ENCODE measurements at regions not wholly inside any gene's neighbourhood (a gene's known extent, or its start where the extent isn't known, plus 50 kb on each side); places are given as distances from the start of the nearest gene placed in this dataset.
"Not testable (repeated sequence)": the region's sequence is repeated elsewhere in the genome, so short reads cannot be mapped to it uniquely, and the experiment has no call there.

DNA sequence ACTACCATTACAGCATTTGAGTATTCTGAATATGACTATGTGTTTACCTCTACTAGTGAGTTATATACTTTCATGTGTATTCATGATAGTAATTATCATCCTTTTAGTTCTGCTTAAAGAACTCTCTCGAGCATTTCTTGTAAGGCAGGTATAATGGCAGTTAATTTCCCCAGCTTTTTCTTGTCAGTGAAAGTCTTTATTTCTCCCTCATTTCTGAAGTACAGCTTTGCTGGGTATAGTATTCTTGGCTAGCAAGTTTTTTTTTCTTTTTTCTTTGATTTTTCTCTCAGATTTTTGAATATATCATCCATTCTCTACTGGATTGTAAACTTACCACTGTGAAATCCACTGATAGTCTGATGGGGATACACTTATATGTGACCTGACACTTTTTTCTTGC lies 165.9 kb upstream of the ARHGAP5 start:
- no peak for DNase-seq (ENCODE audit: low read depth in 2 of 3, low spot score in 2 of 3)

DNA sequence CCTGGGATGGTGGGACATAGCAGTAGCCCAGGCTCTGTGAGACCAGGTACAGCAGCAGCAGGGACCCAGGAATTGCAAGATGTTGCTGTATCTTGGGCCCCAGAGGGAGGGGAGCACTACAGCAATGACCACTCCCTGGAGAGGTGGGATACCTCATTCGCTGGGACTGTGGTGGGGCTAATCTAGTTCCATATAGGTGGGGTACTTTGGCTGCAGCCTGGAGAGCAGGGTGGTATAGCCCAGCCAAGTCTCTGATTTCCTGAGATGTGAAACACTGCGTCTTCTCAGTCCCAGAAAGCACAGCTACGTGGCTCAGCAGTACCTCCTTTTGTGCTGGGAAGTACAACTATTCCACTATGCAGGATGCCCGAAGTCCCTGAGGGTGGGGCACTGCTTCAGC lies 163.7 kb upstream of the ARHGAP5 start:
- DNase-seq (ENCODE audit: low read depth in 2 of 3, low spot score in 2 of 3): no peak

DNA sequence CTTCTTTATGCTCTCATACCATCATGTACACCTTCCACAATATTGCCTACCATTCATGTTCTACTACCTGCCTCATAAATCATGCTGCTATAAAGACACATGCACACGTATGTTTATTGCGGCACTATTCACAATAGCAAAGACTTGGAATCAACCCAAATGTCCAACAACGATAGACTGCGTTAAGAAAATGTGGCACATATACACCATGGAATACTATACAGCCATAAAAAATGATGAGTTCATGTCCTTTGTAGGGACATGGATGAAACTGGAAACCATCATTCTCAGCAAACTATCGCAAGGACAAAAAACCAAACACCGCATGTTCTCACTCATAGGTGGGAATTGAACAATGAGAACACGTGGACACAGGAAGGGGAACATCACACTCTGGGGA lies 158.8 kb upstream of the ARHGAP5 start:
- not testable (repeated sequence) for DNase-seq (ENCODE audit: low read depth in 2 of 3, low spot score in 2 of 3)

DNA sequence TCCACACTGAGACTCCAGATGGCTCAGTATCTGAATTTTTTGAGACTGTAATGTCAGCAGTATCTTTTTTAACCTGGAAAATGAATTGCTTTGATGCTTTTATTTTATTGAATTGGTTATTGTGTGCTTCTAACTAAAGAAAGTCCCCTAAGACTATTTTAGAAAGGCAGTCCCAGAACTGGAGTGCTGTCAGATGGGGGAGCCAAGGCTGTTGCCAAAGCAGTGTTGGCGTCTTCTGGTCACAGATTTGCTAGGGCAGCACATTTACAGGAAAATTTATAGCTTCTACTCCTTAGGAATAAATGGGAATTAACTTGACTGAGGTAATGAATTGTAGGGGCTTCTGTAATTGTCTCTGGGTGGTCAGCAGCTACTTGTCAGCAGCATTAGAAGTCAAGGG lies 157.1 kb upstream of the ARHGAP5 start:
- DNase-seq (ENCODE audit: low read depth in 2 of 3, low spot score in 2 of 3): no peak

DNA sequence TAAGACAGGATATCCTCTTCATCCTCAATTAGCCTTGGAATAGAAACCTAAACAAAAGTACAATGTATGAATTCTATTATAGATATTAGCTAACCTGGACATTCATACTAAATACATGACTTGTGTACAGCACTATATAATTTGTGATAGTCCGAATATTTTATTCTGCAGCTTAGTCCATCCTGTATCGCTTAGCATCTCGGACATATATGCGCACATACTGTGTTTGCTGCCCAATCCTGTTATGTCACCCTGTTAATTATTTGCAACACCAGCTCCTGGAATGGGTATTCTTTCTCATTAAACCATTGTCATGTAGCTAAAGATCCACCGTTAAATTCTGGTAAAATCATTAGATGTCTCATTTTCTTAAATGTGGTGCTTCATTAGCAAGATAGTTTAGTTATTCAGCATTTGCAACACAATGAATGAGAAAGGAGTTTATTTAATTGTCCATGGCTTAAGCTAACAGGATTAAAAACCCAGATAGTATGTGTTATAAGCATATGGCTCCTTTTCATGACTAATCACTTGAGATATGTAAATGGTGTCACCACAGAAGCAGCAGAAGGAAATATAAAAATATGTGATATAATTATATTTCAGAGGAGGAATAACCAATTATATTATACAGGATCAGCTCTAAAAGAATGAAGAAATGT lies 156.0 kb upstream of the ARHGAP5 start:
- no peak for DNase-seq (ENCODE audit: low read depth in 2 of 3, low spot score in 2 of 3)

DNA sequence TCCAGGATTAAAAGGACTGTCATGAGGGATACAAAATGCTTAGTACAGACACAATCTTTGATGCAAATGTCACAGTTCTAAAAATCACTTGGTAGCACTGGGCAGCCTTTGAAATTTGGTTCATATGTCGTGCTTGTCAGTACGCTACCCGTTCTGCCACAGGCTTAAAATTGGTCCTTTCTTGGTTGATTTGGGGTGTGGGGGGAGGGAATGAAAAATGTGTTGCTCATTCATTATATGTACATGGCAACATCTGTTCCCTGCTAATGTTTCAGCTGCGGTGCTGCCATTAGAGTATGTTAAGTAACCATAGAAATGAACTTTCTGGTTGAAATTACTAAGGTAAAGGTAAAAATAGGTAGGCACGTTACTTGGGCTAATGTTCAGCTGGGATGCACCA lies 155.4 kb upstream of the ARHGAP5 start:
- DNase-seq (ENCODE audit: low read depth in 2 of 3, low spot score in 2 of 3): no peak

DNA sequence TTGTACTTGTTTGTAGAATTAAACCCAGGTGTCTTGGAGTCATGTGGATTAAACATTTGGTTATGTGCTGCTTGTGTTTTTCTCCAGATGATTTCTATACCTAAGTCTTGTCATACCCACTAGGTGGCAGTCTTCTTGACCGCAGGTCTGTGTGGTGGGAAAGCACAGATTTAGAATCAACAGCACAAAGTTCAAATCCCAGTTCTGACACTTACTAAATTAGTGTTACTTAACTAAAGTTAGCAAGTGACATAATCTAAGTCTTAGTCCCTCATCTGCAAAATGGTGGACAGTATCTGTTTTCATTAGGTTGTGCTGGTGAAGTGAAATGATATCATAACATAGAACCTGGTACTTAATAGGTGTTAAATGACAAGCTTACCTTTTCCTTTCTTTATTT lies 151.0 kb upstream of the ARHGAP5 start:
- DNase-seq (ENCODE audit: low read depth in 2 of 3, low spot score in 2 of 3): no peak

DNA sequence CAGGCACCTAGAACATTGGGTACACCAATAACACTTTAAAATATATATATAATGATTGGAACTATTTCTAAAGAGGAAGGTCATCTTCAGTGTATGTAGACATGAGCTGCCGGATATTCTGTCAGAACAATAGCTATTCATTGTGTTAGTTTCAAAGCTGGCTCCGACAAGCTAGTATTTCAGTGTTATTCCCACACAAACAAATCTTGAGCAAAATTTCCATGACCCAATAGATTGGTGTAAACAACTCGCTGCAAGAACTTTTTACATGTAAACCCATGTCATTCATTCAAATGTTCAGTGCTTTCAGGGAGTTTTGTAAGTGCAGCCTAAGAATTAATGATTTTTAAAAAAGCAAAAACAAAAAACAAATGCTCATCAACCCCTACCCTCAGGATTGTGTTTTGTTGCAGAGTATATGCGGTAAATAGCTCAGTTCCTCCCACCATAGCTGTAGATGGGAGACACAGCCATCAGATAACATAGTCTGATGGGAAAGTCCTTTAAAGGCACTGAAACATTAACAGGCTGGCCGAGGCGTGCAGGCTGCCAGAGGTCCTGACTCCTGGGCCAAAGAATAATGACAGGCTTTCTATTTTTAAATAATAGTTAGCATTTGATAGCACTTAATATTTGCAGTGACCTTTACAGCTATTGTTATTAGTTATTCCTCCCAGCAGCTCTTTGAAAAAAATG lies 150.3 kb upstream of the ARHGAP5 start:
- DNase-seq (ENCODE audit: low read depth in 2 of 3, low spot score in 2 of 3): no peak

DNA sequence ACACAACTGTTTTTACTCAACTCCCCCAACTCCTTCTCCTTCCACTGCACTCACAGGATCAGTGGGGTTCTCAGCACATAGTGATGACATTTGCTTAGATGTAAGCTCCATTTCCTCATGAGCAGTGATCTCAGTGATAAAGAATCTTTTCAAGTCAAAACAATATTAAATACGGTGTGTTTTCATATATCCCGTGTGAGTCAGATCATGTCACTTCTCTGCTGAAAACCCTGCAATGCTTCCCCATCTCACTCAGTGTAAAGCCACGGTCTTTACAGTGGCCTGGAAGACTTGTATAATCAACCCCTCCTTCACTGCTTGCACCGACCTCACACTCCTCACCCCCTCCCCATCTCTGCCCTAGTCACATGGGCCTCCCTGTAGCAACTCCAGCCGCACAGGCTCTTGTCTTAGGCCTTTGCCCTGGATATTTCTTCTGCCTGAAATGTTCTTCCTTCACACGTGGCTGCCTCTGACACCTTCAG lies 149.7 kb upstream of the ARHGAP5 start:
- DNase-seq (ENCODE audit: low read depth in 2 of 3, low spot score in 2 of 3): no peak

DNA sequence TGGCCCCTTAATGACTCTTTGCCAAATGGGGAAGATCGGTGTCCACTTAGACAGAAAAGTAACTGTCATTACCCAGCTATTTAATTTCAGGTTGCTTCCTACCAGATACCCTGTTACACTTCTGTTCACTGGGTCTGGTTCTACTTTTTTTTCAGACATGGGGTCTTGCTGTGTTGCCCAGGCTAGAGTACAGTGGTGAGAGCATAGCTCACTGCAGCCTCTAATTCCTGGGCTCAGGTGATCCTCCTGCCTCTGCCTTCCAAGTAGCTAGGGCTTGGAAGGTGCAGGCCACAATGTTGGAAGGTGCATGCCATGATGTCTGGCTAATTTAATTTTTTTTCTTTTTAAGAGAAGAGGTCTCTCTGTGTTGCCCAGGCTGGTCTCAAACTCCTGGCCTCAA lies 147.0 kb upstream of the ARHGAP5 start:
- no peak for DNase-seq (ENCODE audit: low read depth in 2 of 3, low spot score in 2 of 3)

DNA sequence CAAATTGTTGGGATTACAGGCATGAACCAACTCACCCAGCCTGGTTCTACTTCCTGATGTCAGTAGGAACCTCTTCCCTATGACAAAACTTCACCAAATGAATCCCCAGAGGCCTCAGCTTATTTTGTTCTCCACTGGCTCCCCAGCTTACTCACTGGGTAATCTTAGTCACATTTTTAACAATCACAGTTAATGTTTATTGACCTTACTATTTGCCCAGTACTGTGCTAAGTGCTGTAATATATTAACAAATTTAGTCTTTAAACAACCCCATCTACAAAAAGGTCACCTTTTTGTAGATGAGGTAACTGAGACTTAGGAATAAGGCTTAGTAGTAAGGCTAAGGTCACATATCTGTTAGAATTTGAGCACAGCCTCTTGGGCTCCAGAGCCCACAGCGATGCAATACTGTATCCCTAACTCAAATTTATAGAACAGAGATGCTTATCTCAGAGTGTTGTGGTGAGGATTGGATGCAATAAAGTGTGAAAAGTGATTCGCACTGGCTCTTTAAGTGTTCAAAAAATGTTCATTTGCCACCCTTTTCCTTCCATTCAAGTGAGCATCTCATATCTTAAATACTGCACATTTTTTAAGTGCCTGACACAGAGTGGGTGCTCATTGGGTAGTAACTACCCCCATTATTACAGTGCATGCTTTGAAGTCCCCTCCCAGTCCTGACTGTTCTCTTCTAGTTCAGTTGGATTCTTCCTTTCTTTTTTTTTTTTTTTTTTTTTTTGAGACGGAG lies 146.4 kb upstream of the ARHGAP5 start:
- no peak for DNase-seq (ENCODE audit: low read depth in 2 of 3, low spot score in 2 of 3)

DNA sequence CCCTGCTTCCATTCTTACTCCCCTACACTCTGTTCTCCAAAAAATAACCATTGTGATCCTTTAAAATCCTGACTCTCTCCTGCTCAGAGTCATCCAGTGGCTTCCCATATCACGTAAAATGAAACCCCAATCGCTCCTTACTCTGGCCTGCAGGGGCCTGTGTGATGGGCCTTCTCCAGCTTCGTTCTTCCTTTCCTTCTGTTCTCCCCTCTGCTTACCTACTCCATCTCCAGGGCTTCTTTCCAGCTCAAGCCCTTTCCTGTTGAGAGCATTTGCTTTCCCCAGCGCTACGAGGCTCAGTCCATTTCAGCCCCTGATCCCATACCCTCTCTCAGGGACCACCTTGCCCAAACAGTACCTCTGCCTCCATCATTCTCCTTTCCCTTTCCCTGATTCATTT lies 144.4 kb upstream of the ARHGAP5 start:
- DNase-seq (ENCODE audit: low read depth in 2 of 3, low spot score in 2 of 3): no peak

DNA sequence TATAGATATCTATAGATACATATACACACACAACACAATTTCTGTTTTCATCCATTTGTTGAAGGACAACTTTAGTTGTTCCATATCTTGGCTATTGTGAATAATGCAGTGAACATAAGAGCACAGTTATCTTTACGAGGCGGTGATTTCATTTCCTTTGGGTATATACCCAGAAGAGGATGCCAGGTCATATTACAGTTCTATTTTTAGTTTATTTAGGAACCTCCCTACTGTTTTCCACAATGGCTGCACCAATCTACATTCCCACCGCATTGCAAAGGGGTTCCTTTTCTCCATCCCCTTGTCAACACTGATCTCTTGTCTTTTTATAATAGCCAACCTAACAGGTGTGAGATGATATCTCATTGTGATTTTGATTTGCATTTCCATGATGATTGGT lies 143.4 kb upstream of the ARHGAP5 start:
- no peak for DNase-seq (ENCODE audit: low read depth in 2 of 3, low spot score in 2 of 3)

DNA sequence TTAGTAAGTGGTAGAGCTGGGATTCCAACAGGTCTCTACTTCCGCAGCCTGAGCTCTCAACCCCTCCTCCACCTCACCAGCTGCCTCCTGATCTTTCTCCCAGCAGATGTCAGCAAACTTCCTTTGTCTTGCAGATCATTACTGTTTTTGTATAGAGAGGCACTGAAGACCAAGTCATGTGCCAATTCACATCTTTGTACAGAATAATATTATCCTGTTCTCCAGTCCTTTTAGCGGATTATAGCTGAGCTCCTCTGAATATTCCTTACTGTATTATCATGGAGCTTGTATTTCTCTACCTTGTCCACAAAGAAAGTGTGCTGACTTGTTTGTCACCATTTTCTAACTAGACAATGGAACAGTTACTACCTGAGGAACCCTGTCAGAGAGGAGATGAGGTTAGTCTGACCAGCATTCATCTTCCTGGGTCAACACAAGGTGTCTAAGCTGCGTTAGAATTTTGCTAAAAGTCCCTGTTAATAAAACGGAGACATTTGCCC lies 142.3 kb upstream of the ARHGAP5 start:
- no peak for DNase-seq (ENCODE audit: low read depth in 2 of 3, low spot score in 2 of 3)

DNA sequence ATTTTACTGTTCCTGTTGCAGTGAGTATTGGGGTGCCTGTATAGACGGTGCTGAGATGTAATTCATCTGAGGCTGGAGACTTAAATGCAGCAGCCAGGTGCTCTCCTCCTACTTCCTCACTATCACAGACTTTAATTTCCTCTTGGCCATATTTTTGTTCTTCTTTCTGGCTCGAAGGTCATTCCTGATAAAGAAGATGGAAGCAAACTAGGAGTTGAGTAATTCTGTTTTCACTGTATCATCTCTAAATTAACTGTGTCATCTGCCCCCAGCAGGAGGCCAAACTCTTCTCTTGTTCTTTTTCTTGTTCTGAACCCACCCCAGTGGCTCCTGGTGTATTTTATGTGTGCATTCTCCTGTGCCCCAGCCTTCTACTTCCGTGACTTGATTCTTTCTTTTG lies 141.7 kb upstream of the ARHGAP5 start:
- no peak for DNase-seq (ENCODE audit: low read depth in 2 of 3, low spot score in 2 of 3)

DNA sequence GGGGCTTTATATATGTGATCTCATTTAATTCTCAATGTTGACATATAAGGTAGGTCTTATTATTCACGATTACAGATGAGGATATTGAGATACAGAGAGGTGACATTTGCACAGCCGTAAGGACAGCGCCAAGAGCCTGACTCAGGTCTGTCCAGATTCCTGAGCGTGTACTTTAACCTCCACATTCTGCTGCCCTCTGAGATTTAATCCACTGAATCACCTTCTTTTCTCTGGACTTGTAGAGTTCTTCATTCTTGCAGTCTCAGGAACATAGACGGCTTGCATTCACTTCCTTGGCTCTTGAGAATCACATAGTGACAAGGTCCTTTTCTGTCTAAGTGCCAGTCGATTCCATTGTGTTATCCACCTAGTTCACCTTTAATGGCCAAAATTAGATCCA lies 141.0 kb upstream of the ARHGAP5 start:
- no peak for DNase-seq (ENCODE audit: low read depth in 2 of 3, low spot score in 2 of 3)

DNA sequence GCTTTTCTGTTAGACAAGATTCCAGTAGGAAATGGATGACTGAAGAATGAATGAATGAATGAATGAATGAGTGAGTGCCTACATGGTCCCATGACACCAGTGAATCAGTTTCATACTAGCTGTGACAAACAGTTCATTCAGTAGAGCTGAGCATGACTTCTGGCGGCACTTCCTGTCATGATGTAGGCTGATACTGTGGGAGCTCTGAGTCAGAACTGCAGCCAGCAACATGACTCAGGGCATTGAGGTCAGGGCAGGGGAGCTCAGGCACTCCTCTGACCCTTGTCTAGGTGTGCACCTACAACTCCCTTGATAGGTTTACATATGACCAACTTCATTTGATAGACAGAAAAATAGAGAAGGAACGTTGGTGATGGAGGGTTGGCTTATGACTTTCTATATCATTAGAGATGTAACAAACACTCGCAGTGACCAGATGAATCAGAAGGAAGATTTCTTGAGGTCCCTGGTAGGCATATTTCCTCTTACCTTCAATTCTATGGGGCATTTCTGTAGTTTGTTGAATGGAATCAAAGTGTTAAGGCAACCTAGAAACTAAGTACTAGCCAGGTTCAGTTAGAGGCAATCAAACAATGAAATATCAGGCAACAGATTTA lies 139.3 kb upstream of the ARHGAP5 start:
- DNase-seq (ENCODE audit: low read depth in 2 of 3, low spot score in 2 of 3): peak in 2 of 3 experiments; percentile 34 to 40

DNA sequence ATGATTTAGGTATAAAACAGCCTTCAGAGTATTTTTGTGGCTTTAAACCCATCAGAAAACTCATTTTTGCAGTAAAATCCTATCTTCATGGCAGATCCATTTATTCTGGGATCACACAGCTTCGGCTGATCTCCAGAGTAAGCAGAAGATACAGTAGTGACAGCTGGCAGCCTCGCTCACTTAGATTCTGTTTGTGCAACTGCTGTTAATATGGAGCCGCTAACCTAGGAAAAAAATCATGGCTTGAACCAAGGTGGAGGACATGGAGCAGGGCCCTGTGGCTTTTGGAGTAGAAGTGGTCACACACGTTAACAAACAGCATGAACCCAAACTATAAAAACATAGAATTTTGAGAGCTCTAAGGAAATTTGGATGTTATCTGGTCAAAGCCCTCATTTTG lies 137.2 kb upstream of the ARHGAP5 start:
- no peak for DNase-seq (ENCODE audit: low read depth in 2 of 3, low spot score in 2 of 3)

DNA sequence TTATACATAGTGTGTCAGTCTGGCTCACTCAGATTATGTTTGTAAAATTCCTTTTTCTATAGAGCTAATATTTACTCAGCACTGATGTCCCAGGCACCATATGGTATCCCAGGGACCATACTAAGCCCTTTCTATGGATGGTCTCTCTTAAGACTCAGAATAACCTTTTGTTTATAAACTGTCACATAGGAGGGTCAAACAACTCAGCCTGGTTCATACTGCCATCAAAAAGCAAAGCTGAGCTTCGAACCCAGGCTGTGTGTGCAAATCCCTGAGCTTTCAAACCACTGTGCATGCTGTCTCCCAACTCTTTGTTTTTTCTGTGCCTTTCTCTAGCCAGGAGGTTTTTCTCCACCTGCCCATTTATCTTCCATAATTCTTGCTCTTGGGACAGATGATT lies 135.6 kb upstream of the ARHGAP5 start:
- DNase-seq (ENCODE audit: low read depth in 2 of 3, low spot score in 2 of 3): no peak

DNA sequence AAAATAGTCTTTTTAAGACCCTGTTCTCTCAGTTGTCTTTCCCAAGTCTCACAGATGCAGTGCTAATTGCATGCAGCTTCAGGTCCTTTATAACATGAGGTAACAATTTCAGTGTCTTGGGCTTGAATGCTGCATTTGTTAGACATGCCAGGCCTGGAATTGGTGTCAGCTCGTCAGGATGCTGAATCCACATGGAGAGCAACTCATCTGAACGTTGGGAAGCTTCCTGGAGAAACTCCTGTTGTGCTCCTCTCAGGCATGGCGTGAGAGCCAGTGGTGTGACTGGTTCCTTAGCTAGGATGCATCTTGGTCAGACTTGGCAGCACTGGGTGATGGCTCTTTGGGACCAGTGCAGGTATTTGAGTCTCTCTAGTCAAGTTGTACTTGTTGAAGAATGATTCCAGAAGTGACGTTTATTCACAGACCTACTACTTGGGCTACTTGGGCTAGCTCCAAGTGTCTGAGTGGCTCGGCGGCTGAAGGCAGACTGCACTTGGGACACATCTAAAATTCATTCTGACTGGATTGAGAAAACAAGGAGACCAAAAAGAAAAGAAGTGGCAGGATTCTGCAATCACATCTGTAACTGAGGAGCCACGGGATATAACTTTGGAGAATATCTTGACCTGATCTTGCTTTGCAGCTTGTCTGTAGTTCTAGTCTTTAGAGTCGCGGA lies 134.8 kb upstream of the ARHGAP5 start:
- DNase-seq (ENCODE audit: low read depth in 2 of 3, low spot score in 2 of 3): no peak

DNA sequence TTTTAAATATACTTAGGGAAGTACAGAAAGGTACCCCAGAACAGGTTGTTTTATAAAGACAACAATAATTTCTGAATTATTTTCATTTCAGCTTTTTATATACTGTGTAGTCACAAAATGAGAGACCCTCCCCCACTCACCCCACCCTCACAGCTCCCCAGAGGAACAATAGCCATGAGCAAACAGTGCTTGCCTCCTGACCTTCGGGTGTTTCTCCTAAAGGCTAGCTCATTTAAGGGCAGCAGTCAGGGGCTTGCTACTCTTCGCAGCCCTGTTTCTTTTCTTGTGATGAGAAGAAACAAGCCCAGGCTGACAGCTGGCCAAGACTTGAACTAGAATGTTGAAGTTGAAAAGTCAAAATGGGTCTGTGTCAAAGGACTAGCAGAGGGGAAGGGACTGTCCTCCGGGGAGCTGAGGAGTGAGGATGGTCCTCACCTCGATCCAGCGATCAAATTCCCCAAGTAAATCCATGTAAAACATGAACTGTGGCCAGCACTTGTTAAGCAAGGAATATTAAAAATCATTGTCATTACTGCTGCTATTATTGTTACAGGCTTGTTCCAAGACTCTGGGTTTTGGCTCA lies 133.8 kb upstream of the ARHGAP5 start:
- DNase-seq (ENCODE audit: low read depth in 2 of 3, low spot score in 2 of 3): no peak

Measured in activated CD8-positive, alpha-beta memory T cell treated with anti-CD3 and anti-CD28 coated beads for 48 hours (primary cell).